MM.1S (cell line): ENCODE measurements at regions not wholly inside any gene's neighbourhood (a gene's known extent, or its start where the extent isn't known, plus 50 kb on each side); places are given as distances from the start of the nearest gene placed in this dataset.

Source experiments
- DNase-seq: peaks from one replicate; pipeline ENCODE4 v3.0.0-alpha.2; 2015
- H2AFZ ChIP-seq: fragments of 300-600 bp; sonication (generic); 2 replicates; pipeline ENCODE4 v1.6.0; 2016; ENCODE audit warnings: antibody characterized with exemption, low read length
- H3F3A ChIP-seq: fragments of 300-600 bp; sonication (generic); 2 replicates; pipeline ENCODE4 v1.6.1; 2016; ENCODE audit warnings: mild to moderate bottlenecking, antibody characterized with exemption, low read length, moderate library complexity, mixed read lengths; ENCODE audit not compliant: insufficient read depth
- H3K27ac ChIP-seq: fragments of 300-600 bp; sonication (generic); 2 replicates; pipeline ENCODE4 v1.5.1; 2016; ENCODE audit warnings: mild to moderate bottlenecking, low read length
- H3K27me3 ChIP-seq: fragments of 300-600 bp; sonication (generic); replicated peaks from 2 replicates; pipeline ENCODE4 v1.6.0; 2016; ENCODE audit warnings: low read length; ENCODE audit not compliant: insufficient read depth
- H3K36me3 ChIP-seq: fragments of 300-600 bp; sonication (generic); replicated peaks from 2 replicates; pipeline ENCODE4 v1.6.1; 2016; ENCODE audit warnings: mild to moderate bottlenecking, low read length, mixed read lengths; ENCODE audit not compliant: insufficient read depth
- H3K4me1 ChIP-seq: fragments of 300-600 bp; sonication (generic); 2 replicates; pipeline ENCODE4 v1.6.1; 2016; ENCODE audit warnings: low read length, mixed read lengths
- H3K4me2 ChIP-seq: fragments of 300-600 bp; sonication (generic); 2 replicates; pipeline ENCODE4 v1.6.0; 2016; ENCODE audit warnings: low read depth, low read length
- H3K4me3 ChIP-seq: fragments of 300-600 bp; sonication (generic); 2 replicates; pipeline ENCODE4 v1.5.1; 2016; ENCODE audit warnings: low read length, mixed read lengths
- H3K79me2 ChIP-seq: fragments of 300-600 bp; sonication (generic); 2 replicates; pipeline ENCODE4 v1.6.1; 2016; ENCODE audit warnings: mixed run types, low read length, mixed read lengths
- H3K9ac ChIP-seq: fragments of 300-600 bp; sonication (generic); 2 replicates; pipeline ENCODE4 v1.6.1; 2016; ENCODE audit warnings: low read length, mixed read lengths
- H3K9me2 ChIP-seq: fragments of 300-600 bp; sonication (generic); replicated peaks from 2 replicates; pipeline ENCODE4 v1.6.1; 2016; ENCODE audit warnings: mild to moderate bottlenecking, low read length, mixed read lengths; ENCODE audit not compliant: insufficient read depth
- H3K9me3 ChIP-seq: fragments of 300-600 bp; sonication (generic); replicated peaks from 2 replicates; pipeline ENCODE4 v1.6.1; 2016; ENCODE audit warnings: mild to moderate bottlenecking, low read length, mixed read lengths; ENCODE audit not compliant: insufficient read depth
- H4K20me1 ChIP-seq: fragments of 300-600 bp; sonication (generic); 2 replicates; pipeline ENCODE4 v1.6.1; 2016; ENCODE audit warnings: mild to moderate bottlenecking, low read length, moderate library complexity, mixed read lengths; ENCODE audit not compliant: insufficient read depth
- CTCF ChIP-seq: fragments of 300-600 bp; sonication (generic); IDR thresholded peaks from 2 replicates; pipeline ENCODE4 v1.5.1; 2016; ENCODE audit warnings: antibody characterized with exemption, low read length, mixed read lengths
- EZH2 ChIP-seq: fragments of 300-600 bp; sonication (generic); optimal IDR thresholded peaks from 2 replicates; pipeline ENCODE3; 2017; ENCODE audit warnings: low read depth, mild to moderate bottlenecking, antibody characterized with exemption, low read length, mixed read lengths
- EZH2phosphoT487 ChIP-seq: fragments of 300-600 bp; sonication (generic); IDR thresholded peaks from 2 replicates; pipeline ENCODE4 v1.6.1; 2018; ENCODE audit warnings: antibody characterized with exemption, low read length

GRCh38 chr14:59061292-59061691 is 127.2 kb upstream of the DAAM1 start:
- Histone ChIP-seq H3K27ac (peak overlapping the region; percentile 16; the same call in 1 of the 2 replicates), H3K4me1 (no peaks in the 10 kb centered on the region), H3K9me2 (no peaks in the 10 kb centered on the region), H3K36me3 (no peaks in the 10 kb centered on the region), H3F3A (no peaks in the 10 kb centered on the region), H3K79me2 (no peaks in the 10 kb centered on the region), H4K20me1 (no peaks in the 10 kb centered on the region), H3K9ac (no peak overlapping the region), H3K4me2 (peak overlapping the region; percentile 55; the same call in 1 of the 2 replicates), H2AFZ (peak overlapping the region; percentile 31; the same call in 1 of the 2 replicates), H3K27me3 (no peaks in the 10 kb centered on the region), H3K9me3 (no peaks in the 10 kb centered on the region), H3K4me3 (peak overlapping the region; percentile 20; the same call in 1 of the 2 replicates)
- DNase-seq = peak; percentile 11
- TF ChIP-seq CTCF = no peak
- TF ChIP-seq EZH2 = no peak
- TF ChIP-seq EZH2phosphoT487 = no peak

GRCh38 chr14:59063259-59063658 is 125.2 kb upstream of the DAAM1 start:
- no peak overlapping the region for H3K4me2 ChIP-seq
- no peaks in the 10 kb centered on the region for H3K9me2 ChIP-seq
- H3F3A ChIP-seq = no peaks in the 10 kb centered on the region
- TF ChIP-seq CTCF = no peak
- no peak for TF ChIP-seq EZH2
- TF ChIP-seq EZH2phosphoT487 = no peak
- H3K79me2 ChIP-seq = no peaks in the 10 kb centered on the region
- no peak overlapping the region for H3K4me3 ChIP-seq
- H3K27me3 ChIP-seq = no peaks in the 10 kb centered on the region
- H3K36me3 ChIP-seq = no peaks in the 10 kb centered on the region
- H3K27ac ChIP-seq = no peak overlapping the region
- H3K9ac ChIP-seq = no peak overlapping the region
- no peaks in the 10 kb centered on the region for H3K9me3 ChIP-seq
- no peak overlapping the region for H2AFZ ChIP-seq
- no peaks in the 10 kb centered on the region for H3K4me1 ChIP-seq
- DNase-seq = no peak
- no peaks in the 10 kb centered on the region for H4K20me1 ChIP-seq

GRCh38 chr14:59067127-59067894 is 121.2 kb upstream of the DAAM1 start:
- H3K4me1 ChIP-seq = no peaks in the 10 kb centered on the region
- DNase-seq = no peak

More at GRCh38 chr14:59067127-59067894, 121.2 kb upstream of the DAAM1 start:
- H3K9me3 ChIP-seq = no peaks in the 10 kb centered on the region
- H3K4me2 ChIP-seq = no peak overlapping the region
- H3K9ac ChIP-seq = no peak overlapping the region
- H3K4me3 ChIP-seq = no peak overlapping the region
- no peaks in the 10 kb centered on the region for H3F3A ChIP-seq
- no peaks in the 10 kb centered on the region for H3K9me2 ChIP-seq
- TF ChIP-seq EZH2phosphoT487 = no peak
- TF ChIP-seq EZH2 = no peak
- no peak for TF ChIP-seq CTCF
- H2AFZ ChIP-seq = no peak overlapping the region
- H3K79me2 ChIP-seq = no peaks in the 10 kb centered on the region
- H3K36me3 ChIP-seq = no peaks in the 10 kb centered on the region
- no peaks in the 10 kb centered on the region for H4K20me1 ChIP-seq
- H3K27ac ChIP-seq = no peak overlapping the region
- no peaks in the 10 kb centered on the region for H3K27me3 ChIP-seq
